ENCODE measurements at regions not wholly inside any gene's neighbourhood (a gene's known extent, or its start where the extent isn't known, plus 50 kb on each side); places are given as distances from the start of the nearest gene placed in this dataset.

DNA sequence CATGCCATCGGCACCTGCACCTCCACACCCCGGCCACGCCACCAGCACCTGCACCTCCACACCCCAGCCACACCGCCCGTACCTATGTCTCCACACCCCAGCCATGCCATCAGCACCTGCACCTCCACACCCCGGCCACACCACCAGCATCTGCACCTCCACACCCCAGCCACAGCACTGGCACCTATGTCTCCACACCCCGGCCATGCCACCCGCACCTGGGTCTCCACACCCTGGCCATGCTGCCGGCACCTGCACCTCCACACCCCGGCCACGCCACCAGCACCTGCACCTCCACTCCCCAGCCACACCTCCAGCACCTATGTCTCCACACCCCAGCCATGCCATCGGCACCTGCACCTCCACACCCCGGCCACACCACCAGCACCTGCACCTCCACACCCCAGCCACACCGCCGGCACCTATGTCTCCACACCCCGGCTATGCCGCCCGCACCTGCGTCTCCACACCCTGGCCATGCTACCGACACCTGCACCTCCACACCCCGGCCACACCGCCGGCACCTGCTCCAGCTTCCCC is 390.3 kb upstream of the MYT1L start:
- TF ChIP-seq CREB1 (IDR thresholded peaks at IDR 0.05) (no peak), CREB1 (CRISPR knock-in tag; IDR thresholded peaks at IDR 0.05) (no peak), GTF2F1 (IDR thresholded peaks at IDR 0.05; ENCODE audit: low read depth, low read length) (no peak), FOXJ3 (CRISPR knock-in tag; IDR thresholded peaks at IDR 0.05) (no peak), SMC3 (conservative IDR thresholded peaks at IDR 0.05; ENCODE audit: insufficient read depth, low read depth, low read length) (no peak), PHF8 (IDR thresholded peaks at IDR 0.05; ENCODE audit: borderline replicate concordance, low read length) (no peak), MTA3 (IDR thresholded peaks at IDR 0.05; ENCODE audit: borderline replicate concordance) (no peak), SETDB1 (IDR thresholded peaks at IDR 0.05; ENCODE audit: low read length) (no peak)

Data from K562 (cell line).